Tibial nerve (tissue), 4 donors: ENCODE measurements at regions not wholly inside any gene's neighbourhood (a gene's known extent, or its start where the extent isn't known, plus 50 kb on each side); places are given as distances from the start of the nearest gene placed in this dataset.

Experiments used
- DNase-seq, 2 donors: peaks; one replicate each; pipeline ENCODE4 v3.0.0-alpha.2; 2019; ENCODE audit warnings: low spot score in 2 of 2
- H3K27ac ChIP-seq, 4 donors: fragments of 200-600 bp; sonication (generic) in 3 of 4; one replicate each; pipeline ENCODE4 v1.5.1; 2017 to 2019; ENCODE audit warnings: mild to moderate bottlenecking in 1 of 4
- H3K27me3 ChIP-seq, 2 donors: fragments of 200-600 bp; sonication (generic) in 1 of 2; one replicate each; pipeline versions ENCODE4 v1.5.1 to v1.6.0; 2017 to 2019
- H3K36me3 ChIP-seq, 3 donors: fragments of 200-600 bp; sonication (generic); one replicate each; pipeline ENCODE4 v1.5.1; 2018 to 2019
- H3K4me1 ChIP-seq, 4 donors: fragments of 200-600 bp; sonication (generic) in 3 of 4; one replicate each; pipeline ENCODE4 v1.5.1; 2017 to 2019
- H3K4me3 ChIP-seq, 4 donors: fragments of 200-600 bp; sonication (generic) in 3 of 4; one replicate each; pipeline ENCODE4 v1.5.1; 2017 to 2019; ENCODE audit warnings: mild to moderate bottlenecking in 1 of 4, moderate library complexity in 1 of 4
- H3K9me3 ChIP-seq, 4 donors: fragments of 200-600 bp; sonication (generic) in 3 of 4; one replicate each; pipeline ENCODE4 v1.5.1; 2017 to 2019
- CTCF ChIP-seq, 5 experiments: fragments of 200-600 bp in 3 of 5; fragments of 450-650 bp in 2 of 5; sonication (generic) in 3 of 5; IDR thresholded peaks; one replicate each; pipeline ENCODE4 v1.5.1; 2016 to 2019; ENCODE audit warnings: antibody characterized with exemption in 5 of 5, mild to moderate bottlenecking in 3 of 5, moderate library complexity in 2 of 5
- EP300 ChIP-seq, 2 donors: sonication (generic); formaldehyde crosslinking; IDR thresholded peaks; one replicate each; pipeline ENCODE4 v1.6.1; 2017; ENCODE audit warnings: antibody characterized with exemption in 2 of 2, mild to moderate bottlenecking in 1 of 2
- POLR2A ChIP-seq, 2 donors: fragments of 450-650 bp; IDR thresholded peaks; one replicate each; pipeline ENCODE4 v1.6.1; 2017; ENCODE audit warnings: antibody characterized with exemption in 2 of 2, mild to moderate bottlenecking in 2 of 2, moderate library complexity in 2 of 2
- WGBS, 2 donors: methylation state at CpG; one replicate each; pipeline ENCODE4 v1.1.5; 2018; 5-methylcytosine and 5-hydroxymethylcytosine counted together

GRCh38 chr1:116185161-116185701, 74.0 kb downstream of the MAB21L3 start:
- H3K9me3 ChIP-seq: no peaks in the 10 kb centered on the region
- WGBS, 2 donors: 64 to 68% methylated on average over 5 of the region's 5 CpGs
- no peaks in the 10 kb centered on the region for H3K4me1 ChIP-seq
- DNase-seq: no peak
- H3K4me3 ChIP-seq: no peak overlapping the region
- no peak overlapping the region for H3K27ac ChIP-seq
- TF ChIP-seq EP300 (IDR thresholded peaks at IDR 0.05) (no peak), CTCF (IDR thresholded peaks at IDR 0.05) (no peak)
- no peaks in the 10 kb centered on the region for H3K27me3 ChIP-seq
- no peaks in the 10 kb centered on the region for H3K36me3 ChIP-seq

- H3K4me1 ChIP-seq: no peaks in the 10 kb centered on the region
- TF ChIP-seq EP300 (IDR thresholded peaks at IDR 0.05) (no peak), CTCF (IDR thresholded peaks at IDR 0.05) (no peak), POLR2A (IDR thresholded peaks at IDR 0.05) (no peak)
- H3K9me3 ChIP-seq: no peaks in the 10 kb centered on the region
- no peaks in the 10 kb centered on the region for H3K27me3 ChIP-seq
- no peak overlapping the region for H3K27ac ChIP-seq
- no peak for DNase-seq
- WGBS, 2 donors: 87% methylated on average over 3 of the region's 3 CpGs
- H3K4me3 ChIP-seq: no peak overlapping the region
- H3K36me3 ChIP-seq: no peaks in the 10 kb centered on the region
These were observed 78.3 kb downstream of the MAB21L3 start for GRCh38 chr1:116189481-116189880.

GRCh38 chr1:116191294-116191693, 80.1 kb downstream of the MAB21L3 start:
- WGBS, 2 donors: 91 to 97% methylated on average over 2 of the region's 2 CpGs
- Histone ChIP-seq H3K27me3 (no peaks in the 10 kb centered on the region), H3K4me1 (no peaks in the 10 kb centered on the region), H3K36me3 (no peaks in the 10 kb centered on the region), H3K27ac (no peak overlapping the region), H3K4me3 (no peak overlapping the region), H3K9me3 (no peaks in the 10 kb centered on the region)
- TF ChIP-seq CTCF (IDR thresholded peaks at IDR 0.05): no peak
- no peak for TF ChIP-seq EP300 (IDR thresholded peaks at IDR 0.05)
- no peak for TF ChIP-seq POLR2A (IDR thresholded peaks at IDR 0.05)
- no peak for DNase-seq

- WGBS, 2 donors: 86 to 88% methylated on average over 2 of the region's 2 CpGs
These were observed 82.6 kb downstream of the MAB21L3 start for GRCh38 chr1:116193768-116194167.

GRCh38 chr1:116194568-116194967, 83.4 kb downstream of the MAB21L3 start:
- Histone ChIP-seq H3K27me3 (no peaks in the 10 kb centered on the region), H3K4me1 (no peaks in the 10 kb centered on the region), H3K9me3 (no peaks in the 10 kb centered on the region), H3K36me3 (no peaks in the 10 kb centered on the region), H3K4me3 (no peak overlapping the region), H3K27ac (no peak overlapping the region)
- 56 to 59% methylated on average over 1 of the region's 1 CpG for WGBS, 2 donors
- TF ChIP-seq CTCF (IDR thresholded peaks at IDR 0.05): no peak
- no peak for TF ChIP-seq POLR2A (IDR thresholded peaks at IDR 0.05)
- no peak for TF ChIP-seq EP300 (IDR thresholded peaks at IDR 0.05)
- no peak for DNase-seq

More at GRCh38 chr1:116193768-116194167, 82.6 kb downstream of the MAB21L3 start:
- Histone ChIP-seq H3K27me3 (no peaks in the 10 kb centered on the region), H3K4me3 (no peak overlapping the region), H3K9me3 (no peaks in the 10 kb centered on the region), H3K36me3 (no peaks in the 10 kb centered on the region), H3K4me1 (no peaks in the 10 kb centered on the region), H3K27ac (no peak overlapping the region)
- no peak for DNase-seq
- TF ChIP-seq EP300 (IDR thresholded peaks at IDR 0.05) (no peak), CTCF (IDR thresholded peaks at IDR 0.05) (no peak), POLR2A (IDR thresholded peaks at IDR 0.05) (no peak)
